HuH-7.5 (cell line): ENCODE measurements at regions not wholly inside any gene's neighbourhood (a gene's known extent, or its start where the extent isn't known, plus 50 kb on each side); places are given as distances from the start of the nearest gene placed in this dataset.
"Not testable (repeated sequence)": the region's sequence is repeated elsewhere in the genome, so short reads cannot be mapped to it uniquely, and the experiment has no call there.

Experiments
- DNase-seq: peaks from one replicate; pipeline ENCODE4 v3.0.0; 2011; ENCODE audit warnings: low spot score

GRCh38 chr9:75672478-75672877 lies 218.0 kb upstream of the PCSK5 start:
- no peak for DNase-seq

DNA sequence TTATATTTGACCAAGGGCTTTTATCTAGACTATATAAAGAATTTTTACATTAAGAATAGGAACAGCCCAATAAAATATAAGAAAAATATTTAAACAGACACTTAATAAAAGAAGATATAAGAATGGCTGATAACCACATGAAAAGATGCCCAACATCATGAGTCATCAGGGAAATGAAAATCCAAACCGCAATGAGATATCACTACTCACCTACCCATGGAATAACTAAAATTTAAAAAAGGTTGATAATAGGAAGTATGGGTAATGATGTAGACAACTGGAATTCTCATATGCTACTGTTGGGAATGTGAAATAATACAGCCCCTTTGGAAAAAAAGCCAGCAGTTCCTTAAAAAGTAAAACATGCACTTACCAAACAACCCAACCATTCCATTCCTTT lies 206.9 kb upstream of the PCSK5 start:
- no peak for DNase-seq

- DNase-seq = no peak
Observed at GRCh38 chr9:75685062-75685461, 205.4 kb upstream of the PCSK5 start.

- DNase-seq = no peak
Observed at GRCh38 chr9:75687359-75687953, 203.0 kb upstream of the PCSK5 start.

DNA sequence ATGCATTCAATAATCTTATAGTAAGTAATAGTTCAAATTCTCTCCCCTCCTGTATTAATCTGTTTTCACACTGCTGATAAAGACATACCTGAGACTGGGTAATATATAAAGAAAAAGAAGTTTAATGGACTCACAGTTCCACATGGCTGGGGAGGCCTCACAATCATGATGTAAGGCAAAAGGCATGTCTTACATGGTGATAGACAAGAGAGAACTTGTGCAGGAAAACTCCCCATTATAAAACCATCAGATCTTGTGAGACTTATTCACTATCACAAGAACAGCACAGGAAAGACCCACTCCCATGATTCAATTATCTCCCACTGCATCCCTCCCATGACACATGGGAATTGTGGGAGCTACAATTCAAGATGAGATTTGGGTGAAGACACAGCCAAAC lies 199.9 kb upstream of the PCSK5 start:
- not testable (repeated sequence) for DNase-seq

DNA sequence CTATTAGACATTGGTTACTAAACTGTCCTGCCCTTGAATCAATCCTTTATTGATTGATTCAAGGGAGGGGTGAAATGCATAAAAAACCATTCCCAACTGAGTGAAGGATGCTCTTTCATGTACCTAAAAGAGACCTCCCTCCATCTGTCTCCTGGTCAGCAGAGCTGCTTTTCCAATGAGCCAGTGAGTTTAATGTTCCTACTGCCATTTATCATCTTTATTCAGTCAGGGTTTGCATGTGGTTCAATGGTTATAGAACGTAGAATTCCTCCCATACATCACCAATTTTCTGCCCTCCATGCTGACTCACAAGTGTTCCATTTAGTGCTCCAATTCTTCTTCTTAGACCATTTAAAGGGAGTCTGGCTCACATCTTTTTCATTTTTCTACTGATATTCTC lies 199.1 kb upstream of the PCSK5 start:
- no peak for DNase-seq

DNA sequence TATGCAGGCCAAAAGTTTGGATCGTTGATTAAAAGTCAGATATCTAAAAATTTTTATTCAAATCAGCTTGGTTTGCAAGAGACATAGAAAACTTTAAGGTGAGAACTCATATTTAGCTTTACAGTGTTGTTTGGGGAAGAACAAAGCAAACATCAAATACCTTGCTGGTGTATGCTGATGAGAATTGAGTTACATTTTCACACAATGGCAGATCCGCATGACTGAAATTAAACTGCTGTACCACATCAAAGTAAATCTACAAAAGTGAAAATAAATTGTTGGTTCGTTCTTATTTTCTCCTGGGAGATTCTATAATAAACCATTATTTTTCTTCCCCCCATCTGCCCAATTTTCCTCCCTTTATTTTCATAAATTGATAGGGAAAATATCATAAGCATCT lies 198.2 kb upstream of the PCSK5 start:
- no peak for DNase-seq

DNA sequence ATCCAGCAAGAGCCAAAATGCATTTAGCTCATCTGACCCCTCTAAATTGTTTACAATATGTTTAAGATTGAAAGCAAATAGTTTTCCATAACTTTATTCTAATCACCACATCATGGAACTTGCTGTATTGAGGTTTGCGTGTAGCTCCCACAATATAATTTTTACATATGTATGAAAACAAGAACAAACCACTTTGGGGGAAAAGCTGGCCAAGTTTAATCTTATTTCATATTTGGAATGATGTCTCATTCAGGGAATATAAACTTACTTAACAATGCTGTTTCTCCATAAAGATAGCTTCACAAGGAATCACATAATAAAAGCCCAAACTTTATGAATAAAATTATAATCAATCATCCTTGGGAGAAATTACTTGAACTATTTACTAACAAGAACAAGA lies 194.6 kb upstream of the PCSK5 start:
- no peak for DNase-seq

- no peak for DNase-seq
Observed at GRCh38 chr9:75699017-75699416, 191.5 kb upstream of the PCSK5 start.

DNA sequence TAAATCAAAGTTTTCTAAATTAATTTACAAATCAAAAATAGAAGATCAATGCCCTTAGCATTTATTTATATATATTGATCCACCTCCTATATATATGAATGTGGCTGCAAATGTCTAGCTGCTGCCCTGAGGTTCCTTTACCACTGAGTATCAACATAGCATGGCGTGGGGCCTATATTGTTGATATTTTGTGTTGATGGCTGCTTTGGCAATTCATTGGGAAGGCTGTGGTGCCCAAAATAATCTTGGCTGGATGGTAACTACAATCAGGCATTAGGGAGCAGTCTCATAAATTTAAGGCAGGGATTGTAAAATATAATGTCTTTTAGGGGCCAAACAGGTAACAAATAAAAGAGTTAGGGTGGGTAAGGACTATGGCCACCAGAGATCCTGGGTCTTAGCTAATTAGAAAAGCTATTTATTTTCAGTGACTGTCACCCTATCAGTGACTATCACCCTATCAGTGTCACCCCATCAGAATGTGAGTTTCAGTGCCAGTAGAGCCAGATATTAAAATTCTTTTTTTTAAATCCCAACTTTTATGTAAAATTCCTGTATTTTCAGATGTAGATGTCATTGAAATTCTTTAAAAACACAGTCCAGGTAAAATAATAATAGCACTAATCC lies 190.7 kb upstream of the PCSK5 start:
- no peak for DNase-seq

DNA sequence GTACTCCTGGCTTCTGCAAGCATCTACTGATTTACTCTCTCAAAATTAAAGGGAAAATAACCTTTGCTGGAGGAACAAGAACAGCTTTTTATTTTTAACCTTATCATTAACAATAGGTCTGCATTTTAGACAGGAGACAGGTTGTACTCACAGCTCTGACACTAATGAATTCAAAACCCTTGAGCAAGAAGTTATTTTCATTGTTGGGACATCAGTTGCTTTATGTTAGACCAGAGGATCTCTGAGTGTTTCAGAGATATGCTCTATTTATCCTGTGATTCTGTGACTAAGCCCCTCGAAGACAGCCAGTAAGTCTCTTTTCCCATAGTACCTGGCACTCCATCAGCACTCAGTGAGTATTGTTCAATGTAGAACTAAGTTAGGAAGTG lies 190.2 kb upstream of the PCSK5 start:
- DNase-seq = no peak

DNA sequence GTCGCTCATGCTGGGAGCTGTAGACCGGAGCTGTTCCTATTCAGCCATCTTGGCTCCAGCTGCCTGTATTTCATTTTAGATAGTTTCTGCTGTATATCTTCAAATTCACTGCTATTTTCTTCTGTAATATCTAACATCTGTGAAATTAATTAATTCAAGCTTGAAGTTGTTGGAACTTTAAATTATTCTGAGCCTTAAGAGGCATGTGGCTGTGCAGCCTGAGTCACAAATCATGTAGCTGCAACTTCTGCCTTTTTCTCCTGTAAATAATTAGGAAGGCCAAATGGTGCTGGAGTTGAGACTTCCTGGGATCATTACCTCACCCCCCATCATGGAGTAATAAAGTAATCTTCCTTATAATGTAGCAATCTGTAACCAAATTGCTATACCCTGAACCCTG lies 183.3 kb upstream of the PCSK5 start:
- DNase-seq = no peak

GRCh38 chr9:75709698-75710097 lies 180.8 kb upstream of the PCSK5 start:
- DNase-seq = no peak

- no peak for DNase-seq
Observed at GRCh38 chr9:75712700-75713099, 177.8 kb upstream of the PCSK5 start.

- DNase-seq = no peak
Observed at GRCh38 chr9:75713335-75713734, 177.1 kb upstream of the PCSK5 start.

- DNase-seq = no peak
Observed at GRCh38 chr9:75715360-75715759, 175.1 kb upstream of the PCSK5 start.

DNA sequence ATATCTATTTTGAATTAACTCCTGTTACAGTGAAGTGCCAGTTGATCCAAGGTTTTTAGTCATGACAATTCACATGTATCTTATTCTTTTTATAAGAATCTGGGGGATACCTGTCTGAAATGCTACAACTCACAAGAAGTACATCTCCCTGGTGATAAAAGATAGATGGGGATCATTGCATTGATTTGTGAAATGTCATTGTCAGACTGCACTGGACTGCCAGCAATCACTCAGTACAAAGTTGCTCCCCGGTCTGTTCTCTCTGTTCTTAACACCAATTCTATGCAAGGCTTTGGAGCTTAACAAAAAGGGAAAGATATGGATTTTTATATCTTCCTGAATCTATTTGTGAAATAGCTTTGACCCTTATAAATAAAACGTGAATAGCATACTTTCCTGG lies 171.8 kb upstream of the PCSK5 start:
- no peak for DNase-seq

DNA sequence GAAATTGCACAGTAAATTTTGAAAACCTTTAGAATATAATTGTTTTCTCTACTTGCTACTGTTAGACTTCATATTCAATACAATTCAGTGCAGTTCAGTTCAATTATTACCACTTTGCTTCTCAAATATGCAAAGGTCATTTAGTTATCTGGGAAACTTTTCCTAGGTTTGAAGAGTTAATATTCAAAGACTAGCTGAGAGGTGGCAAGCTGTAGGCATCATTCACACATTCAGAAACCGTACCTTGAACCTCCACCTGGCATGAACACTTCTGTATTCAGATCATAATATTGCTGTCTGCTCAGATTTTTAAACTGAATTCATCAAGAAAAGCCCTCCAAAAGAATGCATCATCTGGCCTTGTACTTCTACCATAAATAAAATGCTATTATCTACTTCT lies 162.1 kb upstream of the PCSK5 start:
- no peak for DNase-seq

DNA sequence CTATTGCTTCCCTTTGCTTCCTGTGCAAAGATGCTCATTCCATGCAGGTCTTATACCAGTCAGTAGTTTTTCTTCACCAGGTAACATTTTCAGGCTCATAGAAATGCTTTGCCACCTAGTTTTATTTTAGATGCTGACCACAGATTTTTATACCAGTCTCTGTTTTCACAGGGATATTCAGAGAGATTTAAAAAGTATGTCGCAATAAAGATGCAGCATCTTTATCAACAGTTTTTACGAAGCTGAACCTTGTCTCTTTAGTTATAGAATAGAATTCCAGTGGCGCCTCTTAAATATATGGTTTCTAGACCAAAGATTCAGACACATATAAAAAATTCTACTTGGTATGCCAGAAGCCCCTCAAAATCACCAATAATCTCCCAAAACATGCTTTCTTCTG lies 155.7 kb upstream of the PCSK5 start:
- DNase-seq = no peak

- no peak for DNase-seq
Observed at GRCh38 chr9:75739884-75740611, 150.4 kb upstream of the PCSK5 start.

DNA sequence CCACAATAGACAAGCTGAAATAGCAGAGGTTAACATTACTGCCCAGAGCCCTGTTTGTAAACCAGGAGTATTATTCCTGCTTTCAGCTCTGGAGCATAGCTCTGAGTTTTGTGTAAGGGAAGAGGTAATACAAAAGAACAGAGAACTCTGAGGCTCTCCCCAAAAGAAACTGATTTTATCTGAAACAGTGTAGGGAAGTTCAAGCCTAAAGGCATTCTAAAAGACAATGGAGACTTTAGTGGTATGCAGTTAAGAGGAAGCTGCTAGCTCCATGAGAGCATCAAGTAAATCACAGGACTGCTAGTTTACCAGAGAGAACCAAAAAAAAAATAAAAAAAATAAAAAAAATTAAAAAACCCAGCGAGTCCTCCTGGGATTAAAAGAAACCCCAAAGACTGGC lies 146.6 kb upstream of the PCSK5 start:
- no peak for DNase-seq

- no peak for DNase-seq
Observed at GRCh38 chr9:75754080-75754479, 136.4 kb upstream of the PCSK5 start.

DNA sequence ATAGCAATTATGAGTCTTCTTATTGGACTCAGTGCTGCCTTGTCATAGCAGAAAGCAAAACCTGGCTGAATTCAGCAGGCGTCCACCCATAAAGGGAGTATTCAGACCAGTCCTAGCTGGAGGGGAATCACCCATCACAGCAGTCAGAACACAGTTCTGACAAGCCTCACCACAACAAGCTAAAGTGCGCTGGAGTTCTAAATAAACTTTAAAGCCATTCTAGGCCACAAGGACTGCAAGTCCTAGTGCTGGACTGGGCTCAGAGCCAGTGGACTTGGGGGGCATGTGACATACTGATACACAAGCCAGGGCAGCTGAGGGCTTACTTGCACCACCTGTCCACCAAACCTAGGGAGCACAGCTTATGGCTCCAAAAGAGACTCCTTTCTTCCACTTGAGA lies 115.3 kb upstream of the PCSK5 start:
- no peak for DNase-seq
